ENCODE measurements at regions not wholly inside any gene's neighbourhood (a gene's known extent, or its start where the extent isn't known, plus 50 kb on each side); places are given as distances from the start of the nearest gene placed in this dataset.
"Not testable (repeated sequence)": the region's sequence is repeated elsewhere in the genome, so short reads cannot be mapped to it uniquely, and the experiment has no call there.

GRCh38 chr2:235220331-235220730 is 268.5 kb downstream of the SH3BP4 start:
- Histone ChIP-seq H3K27me3 (ENCODE audit: control insufficient read depth in 2 of 2, insufficient read depth in 2 of 2, low read length in 2 of 2) (no peaks in the 10 kb centered on the region), H3K4me1 (ENCODE audit: control insufficient read depth in 2 of 2, insufficient read depth in 2 of 2, low read length in 2 of 2) (no peaks in the 10 kb centered on the region), H3K27ac (ENCODE audit: low read depth, low read length) (no peak overlapping the region), H3K36me3 (ENCODE audit: control insufficient read depth in 2 of 3, insufficient read depth in 3 of 3, low read length in 3 of 3) (no peaks in the 10 kb centered on the region), H3K9me3 (ENCODE audit: control insufficient read depth in 2 of 3, low read length in 3 of 3) (no peaks in the 10 kb centered on the region), H3K4me3 (ENCODE audit: low read length) (no peak overlapping the region)
- Mint-ChIP-seq H3K4me3 (no peak overlapping the region), H3K9me3 (peaks cover 0 to 6% (median 0%) of the 10 kb centered on the region in 11 donors), H3K27me3 (peaks cover 7 to 46% (median 34%) of the 10 kb centered on the region in 5 donors), H3K4me1 (no peaks in the 10 kb centered on the region), H3K36me3 (no peaks in the 10 kb centered on the region), H3K27ac (no peak overlapping the region)
- no peak for ATAC-seq
- intact Hi-C loops (cut with micrococcal nuclease): no loop called here
- ChIA-PET POLR2A (no interaction called here), CTCF (no interaction called here)
- no peak for DNase-seq

GRCh38 chr2:235223011-235223410 is 270.8 kb upstream of the AGAP1 start:
- H3K27me3 Mint-ChIP-seq: peaks cover 0 to 40% (median 24%) of the 10 kb centered on the region in 5 donors
- POLR2A ChIA-PET: no interaction called here
- no peaks in the 10 kb centered on the region for H3K9me3 ChIP-seq (ENCODE audit: control insufficient read depth in 2 of 3, low read length in 3 of 3)
- no peak overlapping the region for H3K27ac ChIP-seq (ENCODE audit: low read depth, low read length)
- no peaks in the 10 kb centered on the region for H3K4me1 ChIP-seq (ENCODE audit: control insufficient read depth in 2 of 2, insufficient read depth in 2 of 2, low read length in 2 of 2)
- H3K9me3 Mint-ChIP-seq: peaks cover 0 to 6% (median 0%) of the 10 kb centered on the region in 11 donors
- no peaks in the 10 kb centered on the region for H3K4me1 Mint-ChIP-seq
- H3K27ac Mint-ChIP-seq: no peak overlapping the region
- H3K36me3 Mint-ChIP-seq: no peaks in the 10 kb centered on the region
- no peak overlapping the region for H3K4me3 ChIP-seq (ENCODE audit: low read length)
- intact Hi-C loops (cut with micrococcal nuclease): no loop called here
- DNase-seq: no peak
- CTCF ChIA-PET: no interaction called here
- no peak for ATAC-seq
- H3K36me3 ChIP-seq (ENCODE audit: control insufficient read depth in 2 of 3, insufficient read depth in 3 of 3, low read length in 3 of 3): no peaks in the 10 kb centered on the region
- no peaks in the 10 kb centered on the region for H3K27me3 ChIP-seq (ENCODE audit: control insufficient read depth in 2 of 2, insufficient read depth in 2 of 2, low read length in 2 of 2)
- H3K4me3 Mint-ChIP-seq: no peak overlapping the region

- H3K36me3 ChIP-seq (ENCODE audit: control insufficient read depth in 2 of 3, insufficient read depth in 3 of 3, low read length in 3 of 3): no peaks in the 10 kb centered on the region
- ATAC-seq (no peak), DNase-seq (no peak)
- CTCF ChIA-PET: no interaction called here
- H3K27me3 ChIP-seq (ENCODE audit: control insufficient read depth in 2 of 2, insufficient read depth in 2 of 2, low read length in 2 of 2): no peaks in the 10 kb centered on the region
- H3K4me3 Mint-ChIP-seq: no peak overlapping the region
- peaks cover 0 to 6% (median 0%) of the 10 kb centered on the region in 11 donors for H3K9me3 Mint-ChIP-seq
- H3K4me3 ChIP-seq (ENCODE audit: low read length): no peak overlapping the region
- no peak overlapping the region for H3K27ac ChIP-seq (ENCODE audit: low read depth, low read length)
- H3K27me3 Mint-ChIP-seq: peaks cover 0 to 36% (median 25%) of the 10 kb centered on the region in 5 donors
- no peaks in the 10 kb centered on the region for H3K36me3 Mint-ChIP-seq
- no peaks in the 10 kb centered on the region for H3K9me3 ChIP-seq (ENCODE audit: control insufficient read depth in 2 of 3, low read length in 3 of 3)
- H3K4me1 ChIP-seq (ENCODE audit: control insufficient read depth in 2 of 2, insufficient read depth in 2 of 2, low read length in 2 of 2): no peaks in the 10 kb centered on the region
- intact Hi-C loops (cut with micrococcal nuclease): no loop called here
- H3K4me1 Mint-ChIP-seq: no peaks in the 10 kb centered on the region
- no peak overlapping the region for H3K27ac Mint-ChIP-seq
- POLR2A ChIA-PET: no interaction called here
Measured at GRCh38 chr2:235224410-235224809, 269.4 kb upstream of the AGAP1 start.

- Mint-ChIP-seq H3K36me3 (no peaks in the 10 kb centered on the region), H3K4me3 (no peak overlapping the region), H3K27ac (no peak overlapping the region), H3K27me3 (peaks cover 0 to 36% (median 26%) of the 10 kb centered on the region in 5 donors), H3K4me1 (no peaks in the 10 kb centered on the region), H3K9me3 (peaks cover 0 to 6% (median 0%) of the 10 kb centered on the region in 11 donors)
- no peak for DNase-seq
- ChIA-PET POLR2A (no interaction called here), CTCF (no interaction called here)
- no peak overlapping the region for H3K4me3 ChIP-seq (ENCODE audit: low read length)
- H3K27ac ChIP-seq (ENCODE audit: low read depth, low read length): no peak overlapping the region
- H3K9me3 ChIP-seq (ENCODE audit: control insufficient read depth in 2 of 3, low read length in 3 of 3): no peaks in the 10 kb centered on the region
- no peaks in the 10 kb centered on the region for H3K36me3 ChIP-seq (ENCODE audit: control insufficient read depth in 2 of 3, insufficient read depth in 3 of 3, low read length in 3 of 3)
- H3K4me1 ChIP-seq (ENCODE audit: control insufficient read depth in 2 of 2, insufficient read depth in 2 of 2, low read length in 2 of 2): no peaks in the 10 kb centered on the region
- ATAC-seq: no peak
- no peaks in the 10 kb centered on the region for H3K27me3 ChIP-seq (ENCODE audit: control insufficient read depth in 2 of 2, insufficient read depth in 2 of 2, low read length in 2 of 2)
- intact Hi-C loops (cut with micrococcal nuclease): no loop called here
Measured at GRCh38 chr2:235225261-235225660, 268.6 kb upstream of the AGAP1 start.

GRCh38 chr2:235227590-235227989 is 266.3 kb upstream of the AGAP1 start:
- Mint-ChIP-seq H3K4me3 (no peak overlapping the region), H3K36me3 (no peaks in the 10 kb centered on the region), H3K9me3 (peaks cover 0 to 6% (median 0%) of the 10 kb centered on the region in 11 donors), H3K27me3 (peaks cover 0 to 35% (median 27%) of the 10 kb centered on the region in 5 donors), H3K27ac (no peak overlapping the region), H3K4me1 (no peaks in the 10 kb centered on the region)
- no peak overlapping the region for H3K4me3 ChIP-seq (ENCODE audit: low read length)
- H3K27me3 ChIP-seq (ENCODE audit: control insufficient read depth in 2 of 2, insufficient read depth in 2 of 2, low read length in 2 of 2): no peaks in the 10 kb centered on the region
- no peaks in the 10 kb centered on the region for H3K4me1 ChIP-seq (ENCODE audit: control insufficient read depth in 2 of 2, insufficient read depth in 2 of 2, low read length in 2 of 2)
- DNase-seq (no peak), ATAC-seq (no peak)
- POLR2A ChIA-PET: no interaction called here
- H3K9me3 ChIP-seq (ENCODE audit: control insufficient read depth in 2 of 3, low read length in 3 of 3): no peaks in the 10 kb centered on the region
- no peaks in the 10 kb centered on the region for H3K36me3 ChIP-seq (ENCODE audit: control insufficient read depth in 2 of 3, insufficient read depth in 3 of 3, low read length in 3 of 3)
- intact Hi-C loops (cut with micrococcal nuclease): no loop called here
- no peak overlapping the region for H3K27ac ChIP-seq (ENCODE audit: low read depth, low read length)
- CTCF ChIA-PET: no interaction called here

GRCh38 chr2:235228422-235228821 is 265.4 kb upstream of the AGAP1 start:
- H3K4me3 Mint-ChIP-seq; CTCF ChIA-PET; POLR2A ChIA-PET; H3K27ac ChIP-seq (ENCODE audit: low read depth, low read length); H3K9me3 ChIP-seq (ENCODE audit: control insufficient read depth in 2 of 3, low read length in 3 of 3); H3K27ac Mint-ChIP-seq; H3K9me3 Mint-ChIP-seq; H3K4me1 ChIP-seq (ENCODE audit: control insufficient read depth in 2 of 2, insufficient read depth in 2 of 2, low read length in 2 of 2); H3K36me3 ChIP-seq (ENCODE audit: control insufficient read depth in 2 of 3, insufficient read depth in 3 of 3, low read length in 3 of 3); H3K27me3 ChIP-seq (ENCODE audit: control insufficient read depth in 2 of 2, insufficient read depth in 2 of 2, low read length in 2 of 2); intact Hi-C loops (cut with micrococcal nuclease); H3K4me1 Mint-ChIP-seq; H3K36me3 Mint-ChIP-seq; H3K4me3 ChIP-seq (ENCODE audit: low read length); ATAC-seq; DNase-seq: not testable (repeated sequence)
- H3K27me3 Mint-ChIP-seq: peaks cover 0 to 30% (median 25%) of the 10 kb centered on the region in 5 donors

GRCh38 chr2:235229236-235229635 is 264.6 kb upstream of the AGAP1 start:
- intact Hi-C loops (cut with micrococcal nuclease): no loop called here
- POLR2A ChIA-PET: no interaction called here
- Histone ChIP-seq H3K4me1 (ENCODE audit: control insufficient read depth in 2 of 2, insufficient read depth in 2 of 2, low read length in 2 of 2) (no peaks in the 10 kb centered on the region), H3K4me3 (ENCODE audit: low read length) (no peak overlapping the region), H3K27me3 (ENCODE audit: control insufficient read depth in 2 of 2, insufficient read depth in 2 of 2, low read length in 2 of 2) (no peaks in the 10 kb centered on the region), H3K27ac (ENCODE audit: low read depth, low read length) (no peak overlapping the region), H3K36me3 (ENCODE audit: control insufficient read depth in 2 of 3, insufficient read depth in 3 of 3, low read length in 3 of 3) (no peaks in the 10 kb centered on the region), H3K9me3 (ENCODE audit: control insufficient read depth in 2 of 3, low read length in 3 of 3) (no peaks in the 10 kb centered on the region)
- Mint-ChIP-seq H3K4me3 (no peak overlapping the region), H3K4me1 (no peaks in the 10 kb centered on the region), H3K27ac (no peak overlapping the region), H3K27me3 (peaks cover 0 to 30% (median 18%) of the 10 kb centered on the region in 5 donors), H3K36me3 (no peaks in the 10 kb centered on the region), H3K9me3 (peaks cover 0 to 3% (median 0%) of the 10 kb centered on the region in 11 donors)
- no peak for ATAC-seq
- CTCF ChIA-PET: no interaction called here
- no peak for DNase-seq
